Tibial nerve (tissue), 4 donors: ENCODE measurements at regions not wholly inside any gene's neighbourhood (a gene's known extent, or its start where the extent isn't known, plus 50 kb on each side); places are given as distances from the start of the nearest gene placed in this dataset.

ENCODE experiments used
- EP300 ChIP-seq, 2 donors: sonication (generic); formaldehyde crosslinking; IDR thresholded peaks; one replicate each; pipeline ENCODE4 v1.6.1; 2017; ENCODE audit warnings: antibody characterized with exemption in 2 of 2, mild to moderate bottlenecking in 1 of 2
- POLR2A ChIP-seq, 2 donors: fragments of 450-650 bp; IDR thresholded peaks; one replicate each; pipeline ENCODE4 v1.6.1; 2017; ENCODE audit warnings: antibody characterized with exemption in 2 of 2, mild to moderate bottlenecking in 2 of 2, moderate library complexity in 2 of 2
- TF ChIP-seq, protein P1 (sequence below), 5 experiments: fragments of 200-600 bp in 3 of 5; fragments of 450-650 bp in 2 of 5; sonication (generic) in 3 of 5; IDR thresholded peaks; one replicate each; pipeline ENCODE4 v1.5.1; 2016 to 2019; ENCODE audit warnings: antibody characterized with exemption in 5 of 5, mild to moderate bottlenecking in 3 of 5, moderate library complexity in 2 of 5

DNA sequence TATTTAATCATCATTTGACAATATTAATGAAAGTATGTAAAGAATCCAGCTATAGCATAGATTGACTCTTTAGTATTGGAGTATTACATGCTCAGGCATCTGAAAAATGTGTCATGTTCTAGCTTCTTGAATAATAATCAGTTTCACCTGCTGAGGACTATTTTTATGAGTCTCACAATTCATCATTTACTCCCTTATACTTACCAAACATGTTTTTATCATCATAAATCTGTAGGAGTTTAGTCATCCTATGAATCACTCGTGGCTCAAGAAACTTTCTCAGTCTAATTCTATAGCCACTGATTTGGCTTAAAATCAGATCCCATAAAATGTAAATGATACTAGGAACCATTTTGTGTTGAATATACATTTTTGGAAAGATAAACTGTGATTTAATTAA is 1616.1 kb downstream of the C4orf33 start:
- TF ChIP-seq, protein P1, sequence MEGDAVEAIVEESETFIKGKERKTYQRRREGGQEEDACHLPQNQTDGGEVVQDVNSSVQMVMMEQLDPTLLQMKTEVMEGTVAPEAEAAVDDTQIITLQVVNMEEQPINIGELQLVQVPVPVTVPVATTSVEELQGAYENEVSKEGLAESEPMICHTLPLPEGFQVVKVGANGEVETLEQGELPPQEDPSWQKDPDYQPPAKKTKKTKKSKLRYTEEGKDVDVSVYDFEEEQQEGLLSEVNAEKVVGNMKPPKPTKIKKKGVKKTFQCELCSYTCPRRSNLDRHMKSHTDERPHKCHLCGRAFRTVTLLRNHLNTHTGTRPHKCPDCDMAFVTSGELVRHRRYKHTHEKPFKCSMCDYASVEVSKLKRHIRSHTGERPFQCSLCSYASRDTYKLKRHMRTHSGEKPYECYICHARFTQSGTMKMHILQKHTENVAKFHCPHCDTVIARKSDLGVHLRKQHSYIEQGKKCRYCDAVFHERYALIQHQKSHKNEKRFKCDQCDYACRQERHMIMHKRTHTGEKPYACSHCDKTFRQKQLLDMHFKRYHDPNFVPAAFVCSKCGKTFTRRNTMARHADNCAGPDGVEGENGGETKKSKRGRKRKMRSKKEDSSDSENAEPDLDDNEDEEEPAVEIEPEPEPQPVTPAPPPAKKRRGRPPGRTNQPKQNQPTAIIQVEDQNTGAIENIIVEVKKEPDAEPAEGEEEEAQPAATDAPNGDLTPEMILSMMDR (IDR thresholded peaks at IDR 0.05): no peak
- no peak for TF ChIP-seq POLR2A (IDR thresholded peaks at IDR 0.05)
- no peak for TF ChIP-seq EP300 (IDR thresholded peaks at IDR 0.05)
